ENCODE measurements at regions not wholly inside any gene's neighbourhood (a gene's known extent, or its start where the extent isn't known, plus 50 kb on each side); places are given as distances from the start of the nearest gene placed in this dataset.

- no peaks in the 10 kb centered on the region for H3K9me2 ChIP-seq (ENCODE audit: insufficient read depth, low read length)
- H3K4me2 ChIP-seq (ENCODE audit: low read length): no peak overlapping the region
- no peaks in the 10 kb centered on the region for H3K27me3 ChIP-seq (ENCODE audit: insufficient read depth, low read depth, low read length)
- TF ChIP-seq MXI1 (conservative IDR thresholded peaks at IDR 0.05; ENCODE audit: poor library complexity, severe bottlenecking) (no peak), EP300 (conservative IDR thresholded peaks at IDR 0.05; ENCODE audit: poor library complexity, severe bottlenecking) (no peak), SMC3 (conservative IDR thresholded peaks at IDR 0.05; ENCODE audit: poor library complexity) (no peak), POLR2AphosphoS5 (IDR thresholded peaks at IDR 0.05) (no peak), RAD21 (conservative IDR thresholded peaks at IDR 0.05) (no peak), EZH2 (IDR thresholded peaks at IDR 0.05; ENCODE audit: borderline replicate concordance, insufficient read depth, low read length, poor library complexity, severe bottlenecking) (no peak), CTCF (IDR thresholded peaks at IDR 0.05; ENCODE audit: poor library complexity, severe bottlenecking) (no peak), TAF1 (IDR thresholded peaks at IDR 0.05; ENCODE audit: low read depth) (no peak)
- TF ChIP-seq, protein P1, sequence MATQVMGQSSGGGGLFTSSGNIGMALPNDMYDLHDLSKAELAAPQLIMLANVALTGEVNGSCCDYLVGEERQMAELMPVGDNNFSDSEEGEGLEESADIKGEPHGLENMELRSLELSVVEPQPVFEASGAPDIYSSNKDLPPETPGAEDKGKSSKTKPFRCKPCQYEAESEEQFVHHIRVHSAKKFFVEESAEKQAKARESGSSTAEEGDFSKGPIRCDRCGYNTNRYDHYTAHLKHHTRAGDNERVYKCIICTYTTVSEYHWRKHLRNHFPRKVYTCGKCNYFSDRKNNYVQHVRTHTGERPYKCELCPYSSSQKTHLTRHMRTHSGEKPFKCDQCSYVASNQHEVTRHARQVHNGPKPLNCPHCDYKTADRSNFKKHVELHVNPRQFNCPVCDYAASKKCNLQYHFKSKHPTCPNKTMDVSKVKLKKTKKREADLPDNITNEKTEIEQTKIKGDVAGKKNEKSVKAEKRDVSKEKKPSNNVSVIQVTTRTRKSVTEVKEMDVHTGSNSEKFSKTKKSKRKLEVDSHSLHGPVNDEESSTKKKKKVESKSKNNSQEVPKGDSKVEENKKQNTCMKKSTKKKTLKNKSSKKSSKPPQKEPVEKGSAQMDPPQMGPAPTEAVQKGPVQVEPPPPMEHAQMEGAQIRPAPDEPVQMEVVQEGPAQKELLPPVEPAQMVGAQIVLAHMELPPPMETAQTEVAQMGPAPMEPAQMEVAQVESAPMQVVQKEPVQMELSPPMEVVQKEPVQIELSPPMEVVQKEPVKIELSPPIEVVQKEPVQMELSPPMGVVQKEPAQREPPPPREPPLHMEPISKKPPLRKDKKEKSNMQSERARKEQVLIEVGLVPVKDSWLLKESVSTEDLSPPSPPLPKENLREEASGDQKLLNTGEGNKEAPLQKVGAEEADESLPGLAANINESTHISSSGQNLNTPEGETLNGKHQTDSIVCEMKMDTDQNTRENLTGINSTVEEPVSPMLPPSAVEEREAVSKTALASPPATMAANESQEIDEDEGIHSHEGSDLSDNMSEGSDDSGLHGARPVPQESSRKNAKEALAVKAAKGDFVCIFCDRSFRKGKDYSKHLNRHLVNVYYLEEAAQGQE (IDR thresholded peaks at IDR 0.05; ENCODE audit: borderline replicate concordance): no peak
- H2AFZ ChIP-seq (ENCODE audit: low read depth, low read length): no peak overlapping the region
- H3K27ac ChIP-seq (ENCODE audit: low read length): no peak overlapping the region
- H3F3A ChIP-seq (ENCODE audit: insufficient read depth, low read length, poor library complexity, severe bottlenecking): no peaks in the 10 kb centered on the region
- no peak overlapping the region for H3K4me3 ChIP-seq (ENCODE audit: low read length)
- H4K20me1 ChIP-seq (ENCODE audit: insufficient read depth): no peaks in the 10 kb centered on the region
- H3K36me3 ChIP-seq (ENCODE audit: insufficient read depth, low read length): no peaks in the 10 kb centered on the region
- no peak overlapping the region for H3K9ac ChIP-seq (ENCODE audit: low read length)
- no peaks in the 10 kb centered on the region for H3K79me2 ChIP-seq (replicated peaks; ENCODE audit: insufficient read depth, low read length)
- H3K9me3 ChIP-seq (ENCODE audit: low read length): no peaks in the 10 kb centered on the region
Observed at GRCh38 chr7:119252962-119253361, 1020.0 kb upstream of the KCND2 start.

DNA sequence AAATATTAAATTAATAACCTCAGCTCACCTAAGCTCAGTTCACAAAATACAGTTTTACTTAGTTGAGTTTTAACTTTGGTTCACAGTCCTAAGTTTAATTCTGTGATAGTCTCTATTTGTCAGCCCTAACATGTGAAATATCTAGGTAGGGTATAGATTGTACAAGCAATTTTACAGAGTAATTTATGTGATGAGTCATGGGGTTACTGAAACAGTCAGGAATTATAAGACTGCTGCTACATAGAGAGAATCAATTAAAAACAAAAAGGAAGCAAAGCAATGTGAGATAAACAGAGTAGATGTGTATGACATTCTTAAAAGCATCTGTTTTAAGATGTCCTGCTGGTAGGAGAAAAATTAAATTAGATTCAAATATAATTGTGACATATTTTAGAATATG is 1018.2 kb upstream of the KCND2 start:
- Histone ChIP-seq H4K20me1 (ENCODE audit: insufficient read depth) (no peaks in the 10 kb centered on the region), H3K79me2 (replicated peaks; ENCODE audit: insufficient read depth, low read length) (no peaks in the 10 kb centered on the region), H3K27me3 (ENCODE audit: insufficient read depth, low read depth, low read length) (no peaks in the 10 kb centered on the region), H3K9ac (ENCODE audit: low read length) (no peak overlapping the region), H3K4me3 (ENCODE audit: low read length) (no peak overlapping the region), H2AFZ (ENCODE audit: low read depth, low read length) (no peak overlapping the region), H3K9me3 (ENCODE audit: low read length) (no peaks in the 10 kb centered on the region), H3F3A (ENCODE audit: insufficient read depth, low read length, poor library complexity, severe bottlenecking) (no peaks in the 10 kb centered on the region), H3K9me2 (ENCODE audit: insufficient read depth, low read length) (no peaks in the 10 kb centered on the region), H3K4me2 (ENCODE audit: low read length) (no peak overlapping the region), H3K27ac (ENCODE audit: low read length) (no peak overlapping the region), H3K36me3 (ENCODE audit: insufficient read depth, low read length) (no peaks in the 10 kb centered on the region)
- TF ChIP-seq EZH2 (IDR thresholded peaks at IDR 0.05; ENCODE audit: borderline replicate concordance, insufficient read depth, low read length, poor library complexity, severe bottlenecking) (no peak), MXI1 (conservative IDR thresholded peaks at IDR 0.05; ENCODE audit: poor library complexity, severe bottlenecking) (no peak), SMC3 (conservative IDR thresholded peaks at IDR 0.05; ENCODE audit: poor library complexity) (no peak), POLR2AphosphoS5 (IDR thresholded peaks at IDR 0.05) (no peak), CTCF (IDR thresholded peaks at IDR 0.05; ENCODE audit: poor library complexity, severe bottlenecking) (no peak), EP300 (conservative IDR thresholded peaks at IDR 0.05; ENCODE audit: poor library complexity, severe bottlenecking) (no peak), RAD21 (conservative IDR thresholded peaks at IDR 0.05) (no peak), TAF1 (IDR thresholded peaks at IDR 0.05; ENCODE audit: low read depth) (no peak)
- TF ChIP-seq, protein P1 (IDR thresholded peaks at IDR 0.05; ENCODE audit: borderline replicate concordance): no peak

All from neural cell (in vitro differentiated cells).